B cell (primary cell): ENCODE measurements at regions not wholly inside any gene's neighbourhood (a gene's known extent, or its start where the extent isn't known, plus 50 kb on each side); places are given as distances from the start of the nearest gene placed in this dataset.

ENCODE experiments used
- EZH2 ChIP-seq: IDR thresholded peaks from 2 replicates; pipeline ENCODE4 v1.6.1; 2012; ENCODE audit warnings: borderline replicate concordance, low read depth, mild to moderate bottlenecking, moderate library complexity, low read length; ENCODE audit not compliant: insufficient read depth, poor library complexity, severe bottlenecking
- TF ChIP-seq, protein P1 (sequence below): fragments of 200-600 bp; IDR thresholded peaks from one replicate; pipeline ENCODE4 v1.8.0; 2022; ENCODE audit warnings: antibody characterized with exemption, mild to moderate bottlenecking

DNA sequence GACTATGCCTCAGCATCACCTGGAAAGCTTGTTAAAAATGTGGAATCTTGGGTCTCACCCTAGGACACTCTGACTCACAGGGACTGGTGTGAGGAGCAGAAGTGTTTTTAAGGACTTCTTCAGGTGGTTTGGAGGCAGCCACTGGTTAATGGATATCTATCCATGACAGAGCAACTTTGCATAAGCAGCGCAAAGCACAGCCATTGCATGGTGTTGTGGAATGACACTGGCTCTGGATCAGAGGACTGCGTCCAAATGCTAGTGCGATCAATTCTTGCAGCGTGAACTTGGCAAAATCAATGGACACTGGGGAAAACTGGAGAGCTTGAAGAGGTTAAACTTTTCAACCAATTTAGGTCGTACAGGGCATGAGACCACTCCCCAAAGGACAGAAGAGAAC lies 116.8 kb upstream of the FAM78B start:
- TF ChIP-seq, protein P1, sequence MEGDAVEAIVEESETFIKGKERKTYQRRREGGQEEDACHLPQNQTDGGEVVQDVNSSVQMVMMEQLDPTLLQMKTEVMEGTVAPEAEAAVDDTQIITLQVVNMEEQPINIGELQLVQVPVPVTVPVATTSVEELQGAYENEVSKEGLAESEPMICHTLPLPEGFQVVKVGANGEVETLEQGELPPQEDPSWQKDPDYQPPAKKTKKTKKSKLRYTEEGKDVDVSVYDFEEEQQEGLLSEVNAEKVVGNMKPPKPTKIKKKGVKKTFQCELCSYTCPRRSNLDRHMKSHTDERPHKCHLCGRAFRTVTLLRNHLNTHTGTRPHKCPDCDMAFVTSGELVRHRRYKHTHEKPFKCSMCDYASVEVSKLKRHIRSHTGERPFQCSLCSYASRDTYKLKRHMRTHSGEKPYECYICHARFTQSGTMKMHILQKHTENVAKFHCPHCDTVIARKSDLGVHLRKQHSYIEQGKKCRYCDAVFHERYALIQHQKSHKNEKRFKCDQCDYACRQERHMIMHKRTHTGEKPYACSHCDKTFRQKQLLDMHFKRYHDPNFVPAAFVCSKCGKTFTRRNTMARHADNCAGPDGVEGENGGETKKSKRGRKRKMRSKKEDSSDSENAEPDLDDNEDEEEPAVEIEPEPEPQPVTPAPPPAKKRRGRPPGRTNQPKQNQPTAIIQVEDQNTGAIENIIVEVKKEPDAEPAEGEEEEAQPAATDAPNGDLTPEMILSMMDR, result no peak
- TF ChIP-seq EZH2, result no peak
